Muscle of arm (tissue), 1 donor: ENCODE measurements at regions not wholly inside any gene's neighbourhood (a gene's known extent, or its start where the extent isn't known, plus 50 kb on each side); places are given as distances from the start of the nearest gene placed in this dataset.
"Not testable (repeated sequence)": the region's sequence is repeated elsewhere in the genome, so short reads cannot be mapped to it uniquely, and the experiment has no call there.

Experiments
- DNase-seq: peaks from one replicate; pipeline ENCODE4 v3.0.0-alpha.2; 2013

DNA sequence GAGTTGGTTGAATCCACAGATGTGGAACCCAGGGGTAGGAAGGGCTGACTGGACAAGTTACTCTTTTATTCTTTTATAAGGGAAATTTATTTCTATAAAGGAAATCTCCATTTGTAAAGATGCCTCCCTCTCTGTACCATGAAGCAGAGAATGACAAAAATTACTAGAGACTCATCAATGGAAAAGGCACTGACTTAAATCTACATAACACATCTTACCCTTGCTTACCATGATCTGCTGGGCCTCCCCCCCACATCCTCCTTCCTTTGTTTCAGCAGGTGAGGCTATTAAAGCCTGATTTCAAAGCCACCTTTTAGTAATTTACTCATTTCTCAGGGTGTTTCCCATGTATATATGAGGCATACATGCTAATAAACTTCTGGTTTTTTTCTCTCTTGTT, 130.2 kb upstream of the HDDC2 start:
- no peak for DNase-seq

GRCh38 chr6:125432963-125433362, 131.2 kb upstream of the HDDC2 start:
- DNase-seq = no peak

DNA sequence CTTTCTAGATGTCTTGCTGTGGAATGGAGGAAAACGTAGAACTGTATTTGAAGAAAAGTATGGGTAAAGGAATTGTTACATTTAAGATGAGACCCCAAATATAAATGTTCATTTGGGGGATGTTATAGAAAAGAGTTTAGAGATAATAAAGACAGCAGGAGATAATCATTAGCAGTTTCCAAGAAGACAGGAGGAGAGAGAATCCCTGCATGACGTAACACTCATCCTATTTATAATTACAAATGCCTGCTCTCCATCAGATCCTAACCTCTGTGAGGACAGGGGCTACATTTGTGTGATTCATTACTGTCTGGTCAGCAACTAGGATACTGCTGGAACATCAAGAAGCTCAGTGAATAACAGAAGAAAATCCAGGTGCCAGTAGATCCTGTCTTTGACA, 133.0 kb upstream of the HDDC2 start:
- DNase-seq = no peak

DNA sequence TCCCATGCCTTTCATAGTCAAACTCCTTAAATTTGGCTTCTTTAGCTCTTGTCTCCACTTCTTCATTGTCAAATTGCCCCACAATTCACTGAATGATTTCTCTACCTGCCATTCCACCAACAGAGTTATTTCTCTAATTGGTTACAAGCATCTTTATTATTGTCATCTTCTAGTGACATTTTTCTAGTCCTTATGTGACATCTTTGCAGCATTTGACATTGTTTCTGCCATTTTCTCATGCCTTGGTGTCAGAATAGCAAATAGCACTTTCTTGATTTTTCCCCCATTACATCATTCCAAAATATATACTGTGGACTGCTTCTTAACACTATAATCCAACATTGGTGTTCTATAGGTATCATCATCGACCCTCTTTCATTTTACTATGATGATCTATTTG, 137.7 kb upstream of the HDDC2 start:
- no peak for DNase-seq

DNA sequence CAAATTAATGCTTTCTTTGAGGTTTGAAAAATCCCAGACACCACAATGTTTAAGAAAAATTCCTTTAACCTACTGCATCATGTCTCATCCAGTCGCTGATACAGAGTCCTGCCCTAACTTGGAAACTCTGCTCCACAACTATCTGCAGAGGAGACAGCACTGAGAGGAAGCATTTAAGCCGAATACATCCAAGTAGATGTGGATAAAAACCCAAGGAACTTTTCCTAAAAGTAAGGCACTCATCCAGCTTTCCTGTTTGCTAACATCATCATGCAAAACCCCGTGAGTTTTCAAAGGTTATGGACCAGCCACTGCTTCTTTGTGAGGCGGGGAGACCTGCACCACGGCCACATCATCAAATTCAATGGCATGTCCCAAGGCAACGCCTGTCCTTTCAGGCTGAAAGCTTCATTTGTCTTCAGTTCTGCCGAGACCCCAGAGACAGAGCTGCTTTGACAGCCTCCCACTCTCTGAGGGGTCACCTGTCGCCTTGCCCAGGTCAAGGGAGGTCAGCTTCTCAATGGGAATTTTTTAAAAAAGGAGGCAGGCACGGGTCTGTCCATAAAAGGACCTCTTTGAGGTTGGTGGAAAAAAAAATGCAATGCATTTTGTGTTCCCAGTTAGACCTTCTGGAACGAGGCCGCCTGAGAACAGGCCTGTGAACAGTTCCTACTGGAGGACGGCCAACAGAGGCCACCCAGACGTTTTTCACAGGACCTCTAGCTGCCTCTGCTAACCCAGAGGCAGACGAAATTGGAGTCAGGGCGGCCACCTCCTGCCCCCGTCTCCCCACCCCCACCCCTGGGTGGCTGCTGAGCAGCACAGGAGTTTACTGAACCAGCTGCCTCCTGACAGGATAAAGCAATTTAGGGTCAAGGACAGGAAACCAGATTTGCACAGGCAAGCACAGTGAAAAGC, 142.5 kb upstream of the HDDC2 start:
- DNase-seq = peak; percentile 35

GRCh38 chr6:125445054-125445453, 143.3 kb upstream of the HDDC2 start:
- DNase-seq = no peak

DNA sequence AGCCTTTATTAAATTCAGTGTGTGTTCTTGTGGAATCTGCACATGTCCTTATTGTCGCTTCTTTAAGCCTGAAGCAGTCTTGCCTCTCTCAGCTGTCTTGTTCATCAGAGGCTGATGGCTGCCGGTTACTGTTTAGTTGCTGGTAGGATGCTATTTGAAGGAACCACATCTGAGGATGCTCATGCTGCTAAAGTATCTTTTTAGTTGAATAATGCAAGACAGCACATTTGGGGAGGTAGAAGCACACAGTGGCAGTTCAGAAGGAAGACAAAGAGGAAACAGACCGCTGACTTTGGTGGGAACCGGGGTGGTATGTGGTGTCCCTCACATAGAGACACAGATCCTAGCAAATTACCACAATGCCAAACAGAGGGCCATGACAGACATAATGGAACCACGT, 144.2 kb upstream of the HDDC2 start:
- DNase-seq = no peak

DNA sequence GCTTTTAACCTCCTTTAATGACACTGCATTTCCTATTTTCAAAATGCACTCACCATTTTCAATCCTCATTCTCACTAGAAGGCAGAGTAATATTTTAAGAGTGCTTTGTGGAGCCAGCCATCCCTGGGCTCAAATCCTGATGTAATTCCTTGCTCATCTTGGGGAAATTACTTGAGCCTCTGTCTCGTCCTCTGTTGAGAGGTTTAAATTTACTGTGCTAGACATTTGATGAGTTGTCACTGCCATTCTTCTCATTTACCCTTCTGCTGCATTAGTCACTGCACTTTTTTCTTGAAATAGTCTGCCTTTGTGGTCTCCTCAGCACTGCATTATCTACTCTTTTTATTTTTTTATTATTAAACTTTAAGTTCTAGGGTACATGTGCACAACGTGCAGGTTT, 150.0 kb upstream of the HDDC2 start:
- no peak for DNase-seq

- DNase-seq = no peak
These were observed 151.7 kb upstream of the HDDC2 start for GRCh38 chr6:125453516-125453915.

DNA sequence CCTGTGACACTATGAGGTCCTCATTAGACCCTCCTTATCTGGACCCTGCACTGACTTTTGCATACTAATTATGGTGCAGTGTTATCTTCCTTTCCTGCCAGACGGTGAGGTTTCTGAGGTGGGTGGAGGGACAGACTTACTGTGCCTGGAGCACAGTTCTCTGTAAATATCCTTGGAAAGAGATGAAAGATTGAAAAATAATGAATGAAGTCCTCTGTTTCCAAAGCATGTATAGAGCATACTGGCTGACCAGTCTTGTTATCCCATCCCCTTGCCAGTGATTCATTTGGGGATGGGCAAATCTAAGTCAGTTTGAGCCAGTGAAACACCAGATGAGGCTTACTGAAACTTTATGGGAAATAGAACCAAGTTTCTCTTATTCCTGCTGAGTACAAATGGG, 152.6 kb upstream of the HDDC2 start:
- no peak for DNase-seq

- not testable (repeated sequence) for DNase-seq
These were observed 156.7 kb upstream of the HDDC2 start for GRCh38 chr6:125458493-125458892.

DNA sequence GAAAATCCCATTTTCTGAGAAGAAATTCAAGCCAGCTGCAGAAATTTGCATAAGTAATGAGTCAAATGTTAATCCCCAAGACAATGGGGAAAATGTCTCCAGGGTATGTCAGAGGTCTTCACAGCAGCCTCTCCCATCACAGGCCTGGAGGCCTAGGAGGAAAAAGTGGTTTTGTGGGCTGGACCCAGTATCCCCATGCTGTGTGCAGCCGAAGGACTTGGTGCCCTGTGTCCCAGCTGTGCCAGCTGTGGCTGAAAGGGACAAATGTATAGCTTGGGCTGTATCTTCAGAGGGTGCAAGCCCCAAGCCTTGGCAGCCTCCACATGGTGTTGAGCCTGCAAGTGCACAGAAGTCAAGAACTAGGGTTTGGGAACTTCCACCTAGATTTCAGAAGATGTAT, 163.6 kb upstream of the HDDC2 start:
- not testable (repeated sequence) for DNase-seq

GRCh38 chr6:125469915-125470314, 168.1 kb upstream of the HDDC2 start:
- DNase-seq = no peak

DNA sequence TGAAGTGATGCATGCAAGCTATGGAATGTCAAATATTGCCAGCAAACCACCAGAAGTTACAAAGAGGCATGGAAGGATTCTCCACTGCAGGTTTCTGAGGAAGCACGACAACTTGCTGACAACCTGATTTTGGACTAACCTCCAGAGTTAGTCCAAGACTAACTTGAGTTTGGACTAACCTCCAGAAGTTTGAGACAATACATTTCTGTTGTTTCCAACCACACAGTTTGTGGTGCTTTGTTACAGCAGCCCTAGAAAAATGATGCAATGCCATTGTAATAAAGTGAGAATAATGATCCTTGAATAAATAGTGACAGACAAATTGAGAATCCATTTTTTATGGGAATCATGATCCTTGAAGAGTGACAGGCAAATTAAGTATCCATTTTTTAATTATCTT, 169.9 kb upstream of the HDDC2 start:
- DNase-seq = no peak

GRCh38 chr6:125474061-125474460, 172.3 kb upstream of the HDDC2 start:
- DNase-seq = no peak

- DNase-seq = no peak
These were observed 175.4 kb upstream of the HDDC2 start for GRCh38 chr6:125477156-125477555.

DNA sequence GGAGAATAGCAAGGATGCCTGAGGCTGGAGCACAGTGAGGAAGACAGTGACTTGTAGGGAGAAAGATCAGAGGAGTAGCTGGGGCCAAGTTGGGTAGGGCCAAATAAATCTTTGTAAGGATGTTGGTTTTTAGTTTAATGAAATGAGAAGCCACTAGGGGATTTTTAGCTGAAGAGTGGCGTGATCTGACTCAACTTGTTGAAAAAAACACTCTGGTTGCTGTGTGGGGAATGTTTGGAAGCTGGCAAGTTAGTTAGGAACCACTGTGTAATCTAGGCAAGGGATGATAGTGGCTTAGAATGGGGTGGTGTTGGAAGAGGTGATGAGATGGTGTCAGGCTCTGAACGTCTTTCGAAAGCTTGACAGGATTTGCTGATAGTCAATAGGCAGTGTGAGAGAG, 176.1 kb upstream of the HDDC2 start:
- no peak for DNase-seq

DNA sequence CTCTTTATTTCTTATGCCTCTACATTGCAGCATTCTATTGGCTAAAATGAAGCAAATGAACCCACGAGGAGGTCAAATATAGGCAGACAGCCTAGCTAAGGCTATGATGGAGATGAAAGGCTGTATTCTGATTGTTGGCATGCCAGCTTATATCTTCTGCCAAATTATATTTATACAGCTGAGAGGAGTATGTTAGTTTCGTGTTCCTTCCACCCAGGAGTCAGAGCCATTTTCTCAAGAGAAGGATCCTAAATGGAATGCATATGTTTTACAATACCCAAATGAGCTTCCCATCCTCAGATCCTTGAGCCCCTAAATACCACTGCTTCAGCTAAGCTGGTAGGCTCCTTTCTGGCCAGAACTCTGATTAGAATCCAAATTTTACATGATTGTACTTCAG, 178.4 kb upstream of the HDDC2 start:
- no peak for DNase-seq

DNA sequence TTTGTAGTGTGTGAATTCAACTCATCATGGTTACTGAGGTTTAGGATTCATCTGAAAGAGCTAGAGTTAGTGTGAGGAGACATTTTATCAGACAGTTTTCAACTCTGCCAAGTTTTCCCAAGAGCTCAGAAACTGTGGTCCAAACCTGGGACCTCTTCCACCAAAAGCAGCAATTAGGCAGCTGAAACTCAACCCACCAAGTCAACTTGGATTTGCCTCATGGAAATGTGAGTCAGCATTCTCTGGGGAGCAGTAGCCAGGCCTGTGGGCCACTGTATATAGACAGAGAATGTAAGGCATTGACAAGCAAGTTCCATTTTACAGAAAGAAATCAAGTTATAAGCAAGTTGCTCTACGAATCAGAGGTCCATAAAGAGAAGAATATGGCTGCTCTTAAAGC, 178.8 kb upstream of the HDDC2 start:
- no peak for DNase-seq

GRCh38 chr6:125481056-125481455, 179.3 kb upstream of the HDDC2 start:
- no peak for DNase-seq

DNA sequence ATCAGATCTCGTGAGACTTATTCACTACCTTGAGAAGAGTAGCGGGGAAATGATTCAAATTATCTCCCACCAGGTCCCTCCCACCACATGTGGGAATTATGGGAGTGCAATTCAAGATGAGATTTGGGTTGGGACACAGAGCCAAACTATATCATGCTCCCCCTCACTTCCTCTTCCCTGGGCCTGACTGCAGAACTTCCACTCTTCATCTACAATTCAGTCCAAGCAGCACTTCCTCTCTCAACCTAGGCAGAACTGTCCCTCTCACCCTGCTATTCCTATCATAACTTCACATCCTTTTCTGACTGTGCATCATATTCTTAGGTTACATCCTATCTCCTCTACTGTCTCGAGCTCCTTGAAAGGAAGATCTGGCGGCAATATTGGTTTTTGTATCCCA, 184.0 kb upstream of the HDDC2 start:
- no peak for DNase-seq

GRCh38 chr6:125486881-125487280, 185.1 kb upstream of the HDDC2 start:
- DNase-seq = no peak

DNA sequence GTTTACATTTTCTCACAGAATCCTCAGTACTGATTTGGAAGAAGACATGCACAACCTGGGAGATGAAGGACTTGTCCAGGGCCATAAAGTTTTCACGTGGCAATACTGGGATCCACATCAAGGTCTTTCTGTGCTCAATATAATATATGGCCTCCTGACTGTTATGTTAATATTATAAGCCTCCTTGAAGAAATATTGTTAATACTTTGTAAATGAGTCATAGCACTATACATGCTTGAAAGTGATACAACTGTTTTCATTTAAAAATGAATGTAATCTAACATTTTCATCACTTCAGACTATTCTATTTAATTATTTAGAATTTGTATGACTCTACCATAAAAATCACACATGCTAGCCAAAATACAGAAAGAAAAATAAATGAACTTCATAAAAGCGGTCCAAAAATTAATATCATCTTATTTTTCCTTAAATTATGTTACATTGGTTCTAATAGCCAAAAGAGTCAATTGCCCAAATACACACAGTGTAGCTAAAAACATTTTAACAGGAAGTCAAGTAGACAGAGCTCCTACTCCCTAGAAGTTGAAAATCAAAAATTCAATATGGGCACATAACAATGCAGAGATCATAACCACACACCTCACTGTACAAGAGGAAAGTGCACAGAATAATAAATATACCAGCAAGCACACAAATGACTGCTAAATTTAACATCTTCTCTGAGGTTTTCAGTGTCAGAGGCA, 188.0 kb upstream of the HDDC2 start:
- DNase-seq = no peak
